ENCODE measurements at regions not wholly inside any gene's neighbourhood (a gene's known extent, or its start where the extent isn't known, plus 50 kb on each side); places are given as distances from the start of the nearest gene placed in this dataset.
A peak's percentile ranks its signal among the peaks of the same experiment; 100 is the strongest.

DNA sequence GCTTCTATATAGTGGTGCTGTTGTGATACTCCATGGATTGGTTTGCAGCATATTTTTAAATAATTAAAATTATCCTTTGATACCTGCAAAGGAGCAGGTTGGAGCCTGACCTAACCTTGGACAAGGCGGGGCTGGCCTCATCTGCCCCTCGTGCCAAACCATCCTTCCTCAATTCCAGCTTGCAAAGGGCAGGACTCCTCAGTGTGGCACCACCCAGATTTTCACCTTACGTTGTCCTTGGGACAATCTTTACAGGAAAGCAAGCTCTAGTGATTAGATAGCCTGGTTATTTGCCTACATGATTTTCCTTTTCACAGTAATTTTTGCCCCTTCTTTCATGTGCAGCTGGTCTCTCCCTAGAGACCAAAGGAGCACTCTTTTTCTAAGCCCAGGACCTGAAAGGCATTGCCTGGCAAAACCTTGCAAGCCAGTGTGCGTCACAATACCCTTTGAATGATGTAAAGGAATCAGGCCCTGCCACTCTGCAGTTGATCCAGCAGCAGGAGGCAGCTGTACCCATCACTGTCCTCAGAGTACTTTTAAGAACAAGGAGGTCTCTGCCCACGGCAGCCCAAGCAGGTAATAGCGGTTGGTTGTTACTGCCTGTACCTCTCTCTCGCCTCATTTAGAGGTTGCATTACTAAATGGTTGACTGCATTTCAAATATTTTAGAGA lies 99.4 kb downstream of the ADSS2 start:
- FAIRE-seq (no peak), DNase-seq (ENCODE audit: insufficient read length, low spot score) (no peak)
- TF ChIP-seq POLR2A (IDR thresholded peaks at IDR 0.05; ENCODE audit: low read depth, low read length), result no peak

- DNase-seq (ENCODE audit: insufficient read length, low spot score) (peak; percentile 83), FAIRE-seq (peak; percentile 87)
- no peak for TF ChIP-seq POLR2A (IDR thresholded peaks at IDR 0.05; ENCODE audit: low read depth, low read length)
These were observed 98.1 kb downstream of the ADSS2 start for GRCh38 chr1:244353551-244354091.

DNA sequence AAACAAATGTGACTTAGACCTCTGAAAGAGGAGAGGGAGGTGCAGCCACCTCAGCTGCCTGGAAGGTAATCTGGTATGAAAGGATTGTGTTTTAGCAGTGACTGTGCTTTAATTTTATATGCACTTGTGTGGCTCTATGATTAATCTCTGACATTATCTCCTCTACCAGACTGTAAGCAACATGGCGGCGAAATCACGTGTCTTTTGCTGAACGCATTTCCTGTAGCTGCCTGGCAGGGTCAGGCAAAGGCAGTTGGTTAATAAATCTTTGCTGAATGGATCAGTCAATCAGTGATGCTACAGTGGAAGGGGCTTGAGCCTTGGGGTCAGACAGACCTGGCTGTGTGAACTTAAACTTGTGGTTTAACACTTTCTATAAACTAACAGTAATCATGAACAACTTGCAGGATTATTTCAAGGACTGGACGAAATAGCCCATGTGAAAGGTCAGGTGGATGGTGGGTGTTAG lies 96.9 kb downstream of the ADSS2 start:
- FAIRE-seq (no peak), DNase-seq (ENCODE audit: insufficient read length, low spot score) (no peak)
- TF ChIP-seq POLR2A (IDR thresholded peaks at IDR 0.05; ENCODE audit: low read depth, low read length), result no peak

DNA sequence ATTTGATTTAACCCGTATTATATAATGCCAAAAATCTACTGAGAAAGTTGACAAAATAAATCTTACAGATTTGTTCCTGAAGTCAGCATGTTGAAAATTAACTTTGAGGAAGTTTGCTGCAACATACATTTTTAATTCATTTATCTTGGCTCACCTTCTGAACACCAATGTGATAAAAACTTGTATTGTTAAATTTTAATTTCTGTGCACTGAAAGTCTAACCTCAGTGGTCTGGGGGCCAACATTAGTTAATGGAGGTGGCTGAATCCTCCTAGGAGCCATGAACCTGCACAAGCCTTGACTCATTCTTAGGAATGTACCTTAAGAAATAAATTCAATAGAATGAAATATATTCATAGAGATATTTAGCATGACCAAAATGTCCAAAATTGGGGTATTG lies 95.3 kb downstream of the ADSS2 start:
- no peak for FAIRE-seq
- TF ChIP-seq POLR2A (IDR thresholded peaks at IDR 0.05; ENCODE audit: low read depth, low read length), result no peak
- no peak for DNase-seq (ENCODE audit: insufficient read length, low spot score)

Measured in H54 (cell line).